AG04450 (cell line): ENCODE measurements at regions not wholly inside any gene's neighbourhood (a gene's known extent, or its start where the extent isn't known, plus 50 kb on each side); places are given as distances from the start of the nearest gene placed in this dataset.

ENCODE experiments used
- CTCF ChIA-PET: fragments of 300-600, 350-600 bp; formaldehyde crosslinking; extraction: SDS; loops from one replicate; lab custom pipeline; 2022; ENCODE audit warnings: antibody characterized with exemption, inconsistent platforms; lab: Charles Lee
- POLR2A ChIA-PET: fragments of 350-600 bp; formaldehyde crosslinking; extraction: SDS; loops from one replicate; lab custom pipeline; 2021; ENCODE audit warnings: antibody characterized with exemption, inconsistent platforms; lab: Yijun Ruan, JAX
- DNase-seq: peaks from one replicate; pipeline ENCODE4 v3.0.0-alpha.2; 2011; ENCODE audit warnings: low read depth, low spot score
- H3K27ac ChIP-seq: one replicate; pipeline ENCODE4 v1.5.1; 2012; ENCODE audit warnings: low read depth, low read length, control low read depth
- H3K27me3 ChIP-seq: one replicate; pipeline ENCODE4 v1.6.0; 2012; ENCODE audit warnings: low read length; ENCODE audit not compliant: control insufficient read depth, insufficient read depth
- H3K4me3 ChIP-seq: 2 replicates; pipeline ENCODE4 v1.5.1; 2011; ENCODE audit warnings: mild to moderate bottlenecking, low read depth, low read length, control low read depth
- H3K9me3 ChIP-seq: 2 replicates; pipeline ENCODE4 v1.5.1; 2012; ENCODE audit warnings: low read length; ENCODE audit not compliant: control insufficient read depth, insufficient read depth
- TF ChIP-seq, protein P1 (sequence below): IDR thresholded peaks from 2 replicates; pipeline ENCODE4 v1.5.1; 2011; ENCODE audit warnings: low read depth, low read length, control low read depth, inconsistent platforms

DNA sequence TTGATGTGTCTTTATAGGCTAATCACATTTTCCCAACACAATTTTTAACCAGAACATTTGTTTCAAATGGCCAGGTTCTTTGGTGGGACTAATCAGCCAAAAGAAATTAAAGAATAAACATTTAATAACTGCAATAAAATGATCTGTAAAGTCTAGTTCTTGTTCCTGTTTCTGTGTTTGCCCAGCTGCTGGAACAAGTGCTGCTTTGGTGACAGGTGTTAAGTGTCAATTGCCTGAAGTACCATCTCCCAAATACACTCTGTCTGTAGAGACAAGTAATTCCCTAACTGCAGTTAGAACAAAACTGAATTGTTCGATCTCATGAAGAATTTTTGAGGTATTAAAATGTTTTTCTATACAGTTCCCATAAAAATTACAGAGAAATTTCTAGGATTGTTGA is 402.3 kb upstream of the CHD1 start:
- Histone ChIP-seq H3K27me3 (no peaks in the 10 kb centered on the region), H3K9me3 (peaks cover 11% of the 10 kb centered on the region), H3K4me3 (no peak overlapping the region), H3K27ac (no peak overlapping the region)
- POLR2A ChIA-PET: no interaction called here
- CTCF ChIA-PET: no interaction called here
- TF ChIP-seq, protein P1, sequence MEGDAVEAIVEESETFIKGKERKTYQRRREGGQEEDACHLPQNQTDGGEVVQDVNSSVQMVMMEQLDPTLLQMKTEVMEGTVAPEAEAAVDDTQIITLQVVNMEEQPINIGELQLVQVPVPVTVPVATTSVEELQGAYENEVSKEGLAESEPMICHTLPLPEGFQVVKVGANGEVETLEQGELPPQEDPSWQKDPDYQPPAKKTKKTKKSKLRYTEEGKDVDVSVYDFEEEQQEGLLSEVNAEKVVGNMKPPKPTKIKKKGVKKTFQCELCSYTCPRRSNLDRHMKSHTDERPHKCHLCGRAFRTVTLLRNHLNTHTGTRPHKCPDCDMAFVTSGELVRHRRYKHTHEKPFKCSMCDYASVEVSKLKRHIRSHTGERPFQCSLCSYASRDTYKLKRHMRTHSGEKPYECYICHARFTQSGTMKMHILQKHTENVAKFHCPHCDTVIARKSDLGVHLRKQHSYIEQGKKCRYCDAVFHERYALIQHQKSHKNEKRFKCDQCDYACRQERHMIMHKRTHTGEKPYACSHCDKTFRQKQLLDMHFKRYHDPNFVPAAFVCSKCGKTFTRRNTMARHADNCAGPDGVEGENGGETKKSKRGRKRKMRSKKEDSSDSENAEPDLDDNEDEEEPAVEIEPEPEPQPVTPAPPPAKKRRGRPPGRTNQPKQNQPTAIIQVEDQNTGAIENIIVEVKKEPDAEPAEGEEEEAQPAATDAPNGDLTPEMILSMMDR: no peak
- no peak for DNase-seq

DNA sequence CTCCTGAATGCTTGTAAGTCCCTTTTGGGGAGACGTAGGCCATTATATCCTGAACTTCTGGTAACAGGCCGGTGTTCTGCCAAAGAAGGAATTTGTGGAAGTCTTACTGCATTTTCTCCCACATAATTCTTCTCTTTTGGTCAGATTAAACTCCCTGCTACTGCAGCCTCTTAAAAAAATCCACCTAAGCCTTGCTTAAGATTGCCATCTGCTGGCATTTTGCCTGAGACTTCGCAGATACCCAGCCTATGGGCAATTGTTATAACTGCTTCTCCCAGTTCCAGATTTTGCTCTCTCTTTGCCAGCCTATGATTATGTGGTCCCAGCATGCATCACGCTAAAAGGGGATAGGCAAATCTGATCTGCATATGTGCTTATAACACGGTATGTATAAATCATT is 391.6 kb upstream of the CHD1 start:
- H3K4me3 ChIP-seq: no peak overlapping the region
- no peak for DNase-seq
- CTCF ChIA-PET: interaction anchor here (0.5 kb wide), 1 partner anchor 379 kb away, joined by 3 read pairs; no protein-coding TSS in a partner anchor
- no peaks in the 10 kb centered on the region for H3K27me3 ChIP-seq
- POLR2A ChIA-PET: no interaction called here
- H3K9me3 ChIP-seq: no peaks in the 10 kb centered on the region
- TF ChIP-seq, protein P1: no peak
- no peak overlapping the region for H3K27ac ChIP-seq

DNA sequence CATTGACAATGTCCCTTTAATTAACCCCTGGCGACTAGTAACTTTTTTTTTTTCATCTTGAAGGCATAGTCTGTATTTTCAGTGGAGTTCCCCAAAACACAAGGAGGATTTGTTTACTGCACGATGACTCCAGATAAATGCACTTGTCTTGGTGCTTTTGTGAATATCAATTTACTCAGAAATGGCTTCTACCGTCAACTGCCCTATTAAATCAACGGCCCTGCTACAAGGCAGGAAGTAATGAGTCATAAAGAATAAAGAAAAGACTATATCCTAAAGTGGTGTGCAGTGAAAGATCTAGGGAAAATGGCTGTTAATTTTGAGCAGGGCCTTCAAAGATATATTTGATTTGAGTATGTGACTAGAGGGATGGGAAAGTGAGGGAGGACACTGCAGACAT is 388.3 kb upstream of the CHD1 start:
- CTCF ChIA-PET: no interaction called here
- no peak for DNase-seq
- Histone ChIP-seq H3K9me3 (no peaks in the 10 kb centered on the region), H3K4me3 (no peak overlapping the region), H3K27ac (no peak overlapping the region), H3K27me3 (no peaks in the 10 kb centered on the region)
- TF ChIP-seq, protein P1: no peak
- POLR2A ChIA-PET: no interaction called here

DNA sequence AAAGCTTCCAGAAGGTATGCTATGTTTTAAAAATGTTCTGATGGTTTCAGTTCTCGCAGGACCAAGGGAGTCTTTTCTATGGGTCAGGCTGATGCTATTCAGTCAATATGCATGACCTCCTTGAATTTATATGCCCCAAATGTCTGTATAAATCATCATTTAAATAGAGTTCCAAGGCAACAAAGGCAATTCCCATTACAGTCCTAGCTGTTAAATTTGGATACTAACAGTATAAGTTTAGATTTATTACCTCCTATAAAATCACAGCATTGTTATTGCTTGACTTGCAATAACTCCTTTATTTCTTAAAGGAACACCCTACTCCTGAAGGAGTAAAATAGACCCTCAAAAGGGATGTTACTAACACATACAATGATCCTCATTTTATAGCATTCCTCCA is 387.7 kb upstream of the CHD1 start:
- Histone ChIP-seq H3K27me3 (no peaks in the 10 kb centered on the region), H3K4me3 (no peak overlapping the region), H3K27ac (no peak overlapping the region), H3K9me3 (no peaks in the 10 kb centered on the region)
- CTCF ChIA-PET: no interaction called here
- POLR2A ChIA-PET: no interaction called here
- TF ChIP-seq, protein P1: no peak
- no peak for DNase-seq

DNA sequence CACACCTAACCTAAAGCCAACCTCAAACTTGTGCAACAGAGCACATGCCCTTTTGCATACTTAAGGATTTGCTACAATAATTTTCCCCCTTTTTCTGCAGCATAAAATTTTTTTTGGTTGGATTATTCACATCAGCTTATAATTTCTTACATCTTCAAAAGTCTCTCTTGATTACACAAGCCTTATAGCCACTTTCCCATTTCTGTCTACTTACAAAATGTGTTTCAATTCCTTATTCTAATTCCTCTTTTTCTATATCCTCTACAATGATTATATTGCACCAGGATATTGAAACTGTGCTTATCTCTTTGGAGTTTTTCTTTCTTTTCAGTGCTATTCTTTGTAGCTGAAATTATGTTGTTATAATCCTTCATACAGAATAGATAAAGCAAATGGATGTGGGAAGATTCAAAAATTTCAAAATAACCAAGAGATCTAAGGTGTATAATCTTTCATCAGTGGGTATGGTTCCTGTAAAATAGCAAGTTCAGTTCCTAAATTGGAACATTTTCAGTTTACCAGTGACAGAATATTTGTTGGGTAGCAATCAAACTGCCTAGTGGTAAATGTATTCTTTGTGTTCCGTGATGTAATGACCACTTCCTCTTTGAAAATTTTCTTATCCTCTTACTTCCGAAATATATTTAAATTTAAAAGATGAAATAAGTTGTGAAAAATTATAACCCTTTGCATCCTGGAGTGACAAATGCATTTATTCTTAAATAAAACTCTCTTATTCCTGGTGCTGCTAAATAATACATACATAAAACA is 386.8 kb upstream of the CHD1 start:
- Histone ChIP-seq H3K4me3 (no peak overlapping the region), H3K9me3 (no peaks in the 10 kb centered on the region), H3K27me3 (no peaks in the 10 kb centered on the region), H3K27ac (no peak overlapping the region)
- TF ChIP-seq, protein P1: no peak
- CTCF ChIA-PET: no interaction called here
- no peak for DNase-seq
- POLR2A ChIA-PET: no interaction called here
